ENCODE measurements at regions not wholly inside any gene's neighbourhood (a gene's known extent, or its start where the extent isn't known, plus 50 kb on each side); places are given as distances from the start of the nearest gene placed in this dataset.
"Not testable (repeated sequence)": the region's sequence is repeated elsewhere in the genome, so short reads cannot be mapped to it uniquely, and the experiment has no call there.

DNA sequence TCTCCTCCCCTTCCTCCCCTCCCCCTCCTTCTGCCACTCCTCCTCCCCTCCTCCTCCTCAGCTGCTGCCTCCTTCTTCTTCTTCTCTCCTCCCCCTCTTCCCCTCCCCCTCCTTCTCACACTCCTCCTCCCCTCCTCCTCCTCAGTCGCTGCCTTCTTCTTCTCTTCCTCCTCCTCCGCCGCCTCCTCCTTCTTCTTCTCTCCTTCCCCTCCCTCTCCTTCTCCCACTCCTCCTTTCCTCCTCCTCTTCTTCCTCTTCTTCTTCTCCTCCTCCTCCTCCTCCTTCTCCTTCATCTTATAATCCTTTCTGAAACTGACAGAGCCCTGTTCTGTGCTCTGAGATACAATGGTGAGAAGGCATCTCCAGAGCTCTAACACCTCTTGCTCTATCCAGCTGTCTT is 73.1 kb upstream of the DCD start:
- DNase-seq (ENCODE audit: extremely low read depth in 1 of 11, low read depth in 9 of 11, low spot score in 4 of 11), result no peak

DNA sequence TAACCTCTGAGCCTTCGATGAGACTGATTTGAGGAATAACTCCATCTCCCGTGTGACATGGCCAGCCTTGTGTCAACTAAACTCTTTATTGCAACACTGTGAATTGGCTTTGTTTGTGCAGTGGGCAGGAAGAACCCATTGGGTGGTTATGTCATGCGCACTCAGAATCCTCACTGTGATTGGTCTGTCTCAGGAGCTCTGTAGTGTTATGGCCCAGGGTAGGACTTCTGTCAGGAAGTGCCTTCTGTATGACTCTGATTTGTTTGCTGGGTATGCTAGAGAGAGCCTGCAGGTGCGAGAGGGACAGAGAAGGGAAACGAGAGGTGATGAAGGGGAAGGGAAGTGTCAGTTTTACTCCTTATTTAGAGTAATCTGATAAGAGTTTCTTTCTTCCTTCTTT is 71.5 kb upstream of the DCD start:
- DNase-seq (ENCODE audit: extremely low read depth in 1 of 11, low read depth in 9 of 11, low spot score in 4 of 11), result no peak

DNA sequence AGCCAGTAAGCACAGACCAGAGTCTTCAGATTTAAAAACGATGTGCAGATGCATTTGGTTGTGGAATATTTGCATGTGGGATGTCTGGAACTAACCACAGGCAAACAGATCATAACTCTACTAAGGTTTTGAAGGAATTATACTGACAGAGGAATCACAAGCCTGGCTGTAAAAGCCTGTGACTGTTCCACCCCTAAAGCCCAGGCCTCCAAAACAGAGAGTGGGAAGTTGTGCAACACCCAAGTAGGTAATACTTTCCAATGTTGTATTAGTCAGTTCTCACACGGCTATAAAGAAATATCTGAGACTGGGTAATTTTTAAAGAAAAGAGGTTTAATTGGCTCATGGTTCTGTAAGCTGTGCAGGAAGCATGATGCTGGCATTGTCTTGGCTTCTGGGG is 68.1 kb upstream of the DCD start:
- no peak for DNase-seq (ENCODE audit: extremely low read depth in 1 of 11, low read depth in 9 of 11, low spot score in 4 of 11)

DNA sequence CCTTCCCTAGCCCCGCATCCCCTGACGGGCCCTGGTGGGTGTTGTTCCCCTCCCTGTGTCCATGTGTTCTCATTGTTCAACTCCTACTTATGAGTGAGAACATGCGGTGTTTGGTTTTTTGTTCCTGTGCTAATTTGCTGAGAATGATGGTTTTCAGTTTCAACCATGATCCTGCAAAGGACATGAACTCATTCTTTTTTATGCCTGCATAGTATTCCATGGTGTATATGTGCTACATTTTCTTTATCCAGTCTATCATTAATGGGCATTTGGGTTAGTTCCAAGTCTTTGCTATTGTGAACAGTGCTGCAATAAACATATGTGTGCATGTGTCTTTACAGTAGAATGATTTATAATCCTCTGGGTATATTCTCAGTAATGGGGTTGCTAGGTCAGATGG is 65.7 kb upstream of the DCD start:
- DNase-seq (ENCODE audit: extremely low read depth in 1 of 11, low read depth in 9 of 11, low spot score in 4 of 11), result not testable (repeated sequence)

- DNase-seq (ENCODE audit: extremely low read depth in 1 of 11, low read depth in 9 of 11, low spot score in 4 of 11), result no peak
These were observed 63.5 kb upstream of the DCD start for GRCh38 chr12:54711669-54712068.

- no peak for DNase-seq (ENCODE audit: extremely low read depth in 1 of 11, low read depth in 9 of 11, low spot score in 4 of 11)
These were observed 60.7 kb upstream of the DCD start for GRCh38 chr12:54708826-54709225.

- no peak for DNase-seq (ENCODE audit: extremely low read depth in 1 of 11, low read depth in 9 of 11, low spot score in 4 of 11)
These were observed 56.0 kb upstream of the DCD start for GRCh38 chr12:54704202-54704601.

GRCh38 chr12:54701940-54702592 is 53.9 kb upstream of the DCD start:
- peak in 8 of 11 donors; percentile 19 to 60 (median 33) for DNase-seq (ENCODE audit: extremely low read depth in 1 of 11, low read depth in 9 of 11, low spot score in 4 of 11)

- DNase-seq (ENCODE audit: extremely low read depth in 1 of 11, low read depth in 9 of 11, low spot score in 4 of 11), result no peak
These were observed 52.7 kb upstream of the DCD start for GRCh38 chr12:54700849-54701248.

- no peak for DNase-seq (ENCODE audit: extremely low read depth in 1 of 11, low read depth in 9 of 11, low spot score in 4 of 11)
These were observed 52.1 kb upstream of the DCD start for GRCh38 chr12:54700301-54700700.

Data from renal cortex interstitium (tissue), 11 donors.